Esophagus muscularis mucosa (tissue), 4 donors: ENCODE measurements at regions not wholly inside any gene's neighbourhood (a gene's known extent, or its start where the extent isn't known, plus 50 kb on each side); places are given as distances from the start of the nearest gene placed in this dataset.

Experiments used
- CTCF ChIP-seq, 3 experiments: fragments of 200-600 bp in 2 of 3; fragments of 450-650 bp in 1 of 3; sonication (generic) in 2 of 3; IDR thresholded peaks; one replicate each; pipeline ENCODE4 v1.5.1; 2017 to 2019; ENCODE audit warnings: antibody characterized with exemption in 3 of 3, mild to moderate bottlenecking in 2 of 3, moderate library complexity in 1 of 3
- EP300 ChIP-seq: sonication (generic); formaldehyde crosslinking; IDR thresholded peaks from one replicate; pipeline ENCODE4 v1.6.1; 2017; ENCODE audit warnings: antibody characterized with exemption
- POLR2A ChIP-seq: fragments of 450-650 bp; IDR thresholded peaks from one replicate; pipeline ENCODE4 v1.6.1; 2017; ENCODE audit warnings: antibody characterized with exemption, moderate library complexity, mild to moderate bottlenecking, low read depth
- POLR2AphosphoS5 ChIP-seq, 2 donors: sonication (generic); formaldehyde crosslinking; IDR thresholded peaks; one replicate each; pipeline ENCODE4 v1.6.1; 2017; ENCODE audit warnings: antibody characterized with exemption in 2 of 2

- TF ChIP-seq CTCF (IDR thresholded peaks at IDR 0.05) = no peak
- no peak for TF ChIP-seq POLR2A
- TF ChIP-seq POLR2AphosphoS5 (IDR thresholded peaks at IDR 0.05) = no peak
- TF ChIP-seq EP300 = no peak
Observed at GRCh38 chr3:168455814-168456213, 360.1 kb upstream of the GOLIM4 start.
